Adrenal gland (tissue), 5 donors: ENCODE measurements at regions not wholly inside any gene's neighbourhood (a gene's known extent, or its start where the extent isn't known, plus 50 kb on each side); places are given as distances from the start of the nearest gene placed in this dataset.

Experiments
- POLR2A ChIP-seq, 2 donors: fragments of 450-650 bp; IDR thresholded peaks; one replicate each; pipeline ENCODE4 v1.6.1; 2017; ENCODE audit warnings: antibody characterized with exemption in 2 of 2, mild to moderate bottlenecking in 2 of 2, moderate library complexity in 1 of 2
- TF ChIP-seq, protein P1 (sequence below), 6 experiments: fragments of 450-650 bp in 4 of 6; fragments of 200-600 bp in 2 of 6; sonication (generic) in 1 of 6; IDR thresholded peaks; 1 replicate in 5 of 6; 2 replicates in 1 of 6; pipeline versions ENCODE4 v1.5.1 to v1.8.0; 2016 to 2021; ENCODE audit warnings: antibody characterized with exemption in 6 of 6, mild to moderate bottlenecking in 2 of 6, moderate library complexity in 1 of 6
- donor health status: DM: no; HTN: no; CAD: no.

DNA sequence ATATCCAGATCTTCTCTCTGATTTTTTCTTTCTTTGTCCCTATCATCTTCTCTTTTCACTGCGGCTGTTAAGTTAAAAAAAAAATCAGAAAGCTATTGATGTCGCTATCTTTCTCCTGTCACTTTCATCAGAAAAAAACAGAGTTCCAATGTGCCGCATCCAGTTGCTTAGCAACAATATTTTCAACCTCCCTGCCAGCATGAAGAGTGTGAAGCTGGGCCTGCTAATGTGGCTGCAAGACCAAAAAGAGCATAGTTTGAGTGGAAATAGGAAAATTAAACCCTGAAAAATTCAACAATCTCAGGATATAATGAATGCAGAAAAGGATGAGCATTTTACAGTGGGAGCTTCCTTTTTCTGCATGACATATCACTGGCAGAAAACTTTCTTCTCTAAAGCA is 1025.4 kb upstream of the LRFN5 start:
- TF ChIP-seq, protein P1, sequence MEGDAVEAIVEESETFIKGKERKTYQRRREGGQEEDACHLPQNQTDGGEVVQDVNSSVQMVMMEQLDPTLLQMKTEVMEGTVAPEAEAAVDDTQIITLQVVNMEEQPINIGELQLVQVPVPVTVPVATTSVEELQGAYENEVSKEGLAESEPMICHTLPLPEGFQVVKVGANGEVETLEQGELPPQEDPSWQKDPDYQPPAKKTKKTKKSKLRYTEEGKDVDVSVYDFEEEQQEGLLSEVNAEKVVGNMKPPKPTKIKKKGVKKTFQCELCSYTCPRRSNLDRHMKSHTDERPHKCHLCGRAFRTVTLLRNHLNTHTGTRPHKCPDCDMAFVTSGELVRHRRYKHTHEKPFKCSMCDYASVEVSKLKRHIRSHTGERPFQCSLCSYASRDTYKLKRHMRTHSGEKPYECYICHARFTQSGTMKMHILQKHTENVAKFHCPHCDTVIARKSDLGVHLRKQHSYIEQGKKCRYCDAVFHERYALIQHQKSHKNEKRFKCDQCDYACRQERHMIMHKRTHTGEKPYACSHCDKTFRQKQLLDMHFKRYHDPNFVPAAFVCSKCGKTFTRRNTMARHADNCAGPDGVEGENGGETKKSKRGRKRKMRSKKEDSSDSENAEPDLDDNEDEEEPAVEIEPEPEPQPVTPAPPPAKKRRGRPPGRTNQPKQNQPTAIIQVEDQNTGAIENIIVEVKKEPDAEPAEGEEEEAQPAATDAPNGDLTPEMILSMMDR (IDR thresholded peaks at IDR 0.05) = no peak
- TF ChIP-seq POLR2A (IDR thresholded peaks at IDR 0.05) = no peak
